Hepatocyte (in vitro differentiated cells): ENCODE measurements at regions not wholly inside any gene's neighbourhood (a gene's known extent, or its start where the extent isn't known, plus 50 kb on each side); places are given as distances from the start of the nearest gene placed in this dataset.

ENCODE experiments used
- DNase-seq: peaks from one replicate; pipeline ENCODE4 v3.0.0-alpha.2; 2016; ENCODE audit warnings: low spot score
- H2AFZ ChIP-seq: fragments of 200-600 bp; sonication (generic); 2 replicates; pipeline ENCODE4 v1.6.0; 2016; ENCODE audit warnings: antibody characterized with exemption, mild to moderate bottlenecking
- H3K27ac ChIP-seq: fragments of 200-600 bp; sonication (generic); 2 replicates; pipeline ENCODE4 v1.5.1; 2016; ENCODE audit warnings: mild to moderate bottlenecking
- H3K27me3 ChIP-seq: fragments of 200-600 bp; sonication (generic); 2 replicates; pipeline ENCODE4 v1.6.1; 2016
- H3K36me3 ChIP-seq: fragments of 200-600 bp; sonication (generic); replicated peaks from 2 replicates; pipeline ENCODE4 v1.5.1; 2016; ENCODE audit warnings: low read depth; ENCODE audit not compliant: insufficient read depth
- H3K4me1 ChIP-seq: fragments of 200-600 bp; sonication (generic); 2 replicates; pipeline ENCODE4 v1.5.1; 2016; ENCODE audit warnings: mild to moderate bottlenecking, moderate library complexity; ENCODE audit not compliant: insufficient read depth
- H3K4me2 ChIP-seq: fragments of 200-600 bp; sonication (generic); 2 replicates; pipeline ENCODE4 v1.6.0; 2016
- H3K4me3 ChIP-seq: fragments of 200-600 bp; sonication (generic); 2 replicates; pipeline ENCODE4 v1.5.1; 2016; ENCODE audit warnings: mild to moderate bottlenecking
- H3K79me2 ChIP-seq: fragments of 200-600 bp; sonication (generic); 2 replicates; pipeline ENCODE4 v1.6.0; 2017; ENCODE audit warnings: mild to moderate bottlenecking
- H3K9me2 ChIP-seq: fragments of 200-600 bp; sonication (generic); replicated peaks from 2 replicates; pipeline ENCODE4 v1.6.0; 2017; ENCODE audit warnings: mild to moderate bottlenecking; ENCODE audit not compliant: insufficient read depth
- H3K9me3 ChIP-seq: fragments of 200-600 bp; sonication (generic); 2 replicates; pipeline ENCODE4 v1.5.1; 2016; ENCODE audit warnings: low read depth, mild to moderate bottlenecking
- H4K20me1 ChIP-seq: fragments of 200-600 bp; sonication (generic); 2 replicates; pipeline ENCODE4 v1.6.0; 2016; ENCODE audit warnings: mild to moderate bottlenecking; ENCODE audit not compliant: insufficient read depth, poor library complexity, severe bottlenecking
- CTCF ChIP-seq: fragments of 200-600 bp; sonication (generic); IDR thresholded peaks from 2 replicates; pipeline ENCODE4 v1.5.1; 2016; ENCODE audit warnings: antibody characterized with exemption, mild to moderate bottlenecking; ENCODE audit not compliant: poor library complexity
- EZH2 ChIP-seq: fragments of 200-600 bp; sonication (generic); IDR thresholded peaks from 2 replicates; pipeline ENCODE4 v1.6.1; 2016; ENCODE audit warnings: antibody characterized with exemption, mild to moderate bottlenecking, borderline replicate concordance
- EZH2phosphoT487 ChIP-seq: fragments of 200-600 bp; sonication (generic); IDR thresholded peaks from one replicate; pipeline ENCODE4 v1.6.1; 2018; ENCODE audit warnings: antibody characterized with exemption, mild to moderate bottlenecking, low read depth, moderate library complexity; ENCODE audit not compliant: unreplicated experiment, severe bottlenecking
- WGBS: methylation state at CpG from one replicate; pipeline ENCODE4 v1.1.6; 2016; ENCODE audit warnings: low lambda C conversion rate; ENCODE audit errors: missing lambda C conversion rate; 5-methylcytosine and 5-hydroxymethylcytosine counted together

GRCh38 chr6:74277777-74278186 is 581.8 kb downstream of the CD109 start:
- no peak overlapping the region for H3K4me3 ChIP-seq
- H3K79me2 ChIP-seq: no peaks in the 10 kb centered on the region
- TF ChIP-seq EZH2 (no peak), EZH2phosphoT487 (no peak), CTCF (no peak)
- no peaks in the 10 kb centered on the region for H3K9me3 ChIP-seq
- H2AFZ ChIP-seq: no peak overlapping the region
- WGBS: 71% methylated on average over 6 of the region's 6 CpGs
- H3K4me1 ChIP-seq: no peaks in the 10 kb centered on the region
- H3K27me3 ChIP-seq: no peaks in the 10 kb centered on the region
- no peak overlapping the region for H3K27ac ChIP-seq
- DNase-seq: peak; percentile 19
- no peaks in the 10 kb centered on the region for H4K20me1 ChIP-seq
- H3K9me2 ChIP-seq: no peaks in the 10 kb centered on the region
- no peaks in the 10 kb centered on the region for H3K36me3 ChIP-seq
- no peak overlapping the region for H3K4me2 ChIP-seq

- Histone ChIP-seq H3K9me3 (no peaks in the 10 kb centered on the region), H3K4me1 (no peaks in the 10 kb centered on the region), H3K4me3 (no peak overlapping the region), H4K20me1 (no peaks in the 10 kb centered on the region), H3K79me2 (no peaks in the 10 kb centered on the region), H3K9me2 (no peaks in the 10 kb centered on the region), H3K4me2 (no peak overlapping the region), H3K36me3 (no peaks in the 10 kb centered on the region), H3K27ac (no peak overlapping the region), H3K27me3 (no peaks in the 10 kb centered on the region), H2AFZ (no peak overlapping the region)
- DNase-seq: no peak
- TF ChIP-seq EZH2: no peak
- TF ChIP-seq EZH2phosphoT487: no peak
- TF ChIP-seq CTCF: no peak
Measured at GRCh38 chr6:74273541-74273940, 577.5 kb downstream of the CD109 start.

- no peaks in the 10 kb centered on the region for H3K9me3 ChIP-seq
- H3K4me3 ChIP-seq: no peak overlapping the region
- H3K27me3 ChIP-seq: no peaks in the 10 kb centered on the region
- no peaks in the 10 kb centered on the region for H3K79me2 ChIP-seq
- H3K36me3 ChIP-seq: no peaks in the 10 kb centered on the region
- no peak overlapping the region for H2AFZ ChIP-seq
- TF ChIP-seq CTCF: no peak
- TF ChIP-seq EZH2phosphoT487: no peak
- H4K20me1 ChIP-seq: no peaks in the 10 kb centered on the region
- no peak for DNase-seq
- no peak overlapping the region for H3K27ac ChIP-seq
- H3K9me2 ChIP-seq: no peaks in the 10 kb centered on the region
- H3K4me2 ChIP-seq: no peak overlapping the region
- WGBS: 86% methylated on average over 3 of the region's 3 CpGs
- no peaks in the 10 kb centered on the region for H3K4me1 ChIP-seq
Measured at GRCh38 chr6:74269600-74269858, 573.5 kb downstream of the CD109 start.

- 60% methylated on average over 2 of the region's 2 CpGs for WGBS
Measured at GRCh38 chr6:74268815-74269599, 573.0 kb downstream of the CD109 start.

More at GRCh38 chr6:74268815-74269599, 573.0 kb downstream of the CD109 start:
- Histone ChIP-seq H3K36me3 (no peaks in the 10 kb centered on the region), H3K9me3 (no peaks in the 10 kb centered on the region), H3K79me2 (no peaks in the 10 kb centered on the region), H4K20me1 (no peaks in the 10 kb centered on the region), H2AFZ (no peak overlapping the region), H3K27ac (no peak overlapping the region), H3K4me2 (no peak overlapping the region), H3K4me3 (no peak overlapping the region), H3K4me1 (no peaks in the 10 kb centered on the region), H3K9me2 (no peaks in the 10 kb centered on the region), H3K27me3 (no peaks in the 10 kb centered on the region)
- no peak for DNase-seq
- TF ChIP-seq CTCF (no peak), EZH2phosphoT487 (no peak), EZH2 (no peak)
